ENCODE measurements at regions not wholly inside any gene's neighbourhood (a gene's known extent, or its start where the extent isn't known, plus 50 kb on each side); places are given as distances from the start of the nearest gene placed in this dataset.

DNA sequence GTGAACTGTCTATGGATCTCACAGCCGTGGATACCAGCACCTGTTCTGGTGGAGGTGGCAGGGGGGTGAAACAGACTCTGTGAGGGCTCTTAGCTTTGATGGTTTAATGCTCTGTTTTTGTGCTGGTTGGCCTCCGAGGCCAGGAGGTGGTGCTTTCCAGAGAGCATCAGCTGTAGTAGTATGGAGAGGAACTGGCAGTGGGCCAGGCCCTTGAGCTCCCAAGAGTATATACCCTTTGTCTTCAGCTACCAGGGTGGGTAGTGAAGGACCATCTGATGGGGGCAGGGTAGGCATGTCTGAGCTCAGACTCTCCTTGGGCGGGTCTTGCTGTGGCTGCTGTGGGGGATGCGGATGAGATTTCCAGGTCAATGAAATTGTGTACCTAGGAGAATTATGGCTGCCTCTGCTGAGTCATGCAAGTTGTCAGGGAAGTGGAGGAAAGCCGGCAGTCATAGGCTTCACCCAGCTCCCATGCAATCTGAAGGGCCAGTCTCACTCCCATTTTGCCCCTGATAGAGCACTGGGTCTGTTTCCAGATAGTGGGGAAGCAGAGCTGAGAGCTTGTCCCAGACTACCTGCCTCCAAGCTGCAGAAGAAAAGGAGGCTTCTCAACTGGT, 102.7 kb upstream of the AHI1 start (continued):
- TF ChIP-seq, protein P1, sequence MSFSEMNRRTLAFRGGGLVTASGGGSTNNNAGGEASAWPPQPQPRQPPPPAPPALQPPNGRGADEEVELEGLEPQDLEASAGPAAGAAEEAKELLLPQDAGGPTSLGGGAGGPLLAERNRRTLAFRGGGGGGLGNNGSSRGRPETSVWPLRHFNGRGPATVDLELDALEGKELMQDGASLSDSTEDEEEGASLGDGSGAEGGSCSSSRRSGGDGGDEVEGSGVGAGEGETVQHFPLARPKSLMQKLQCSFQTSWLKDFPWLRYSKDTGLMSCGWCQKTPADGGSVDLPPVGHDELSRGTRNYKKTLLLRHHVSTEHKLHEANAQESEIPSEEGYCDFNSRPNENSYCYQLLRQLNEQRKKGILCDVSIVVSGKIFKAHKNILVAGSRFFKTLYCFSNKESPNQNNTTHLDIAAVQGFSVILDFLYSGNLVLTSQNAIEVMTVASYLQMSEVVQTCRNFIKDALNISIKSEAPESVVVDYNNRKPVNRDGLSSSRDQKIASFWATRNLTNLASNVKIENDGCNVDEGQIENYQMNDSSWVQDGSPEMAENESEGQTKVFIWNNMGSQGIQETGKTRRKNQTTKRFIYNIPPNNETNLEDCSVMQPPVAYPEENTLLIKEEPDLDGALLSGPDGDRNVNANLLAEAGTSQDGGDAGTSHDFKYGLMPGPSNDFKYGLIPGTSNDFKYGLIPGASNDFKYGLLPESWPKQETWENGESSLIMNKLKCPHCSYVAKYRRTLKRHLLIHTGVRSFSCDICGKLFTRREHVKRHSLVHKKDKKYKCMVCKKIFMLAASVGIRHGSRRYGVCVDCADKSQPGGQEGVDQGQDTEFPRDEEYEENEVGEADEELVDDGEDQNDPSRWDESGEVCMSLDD (CRISPR knock-in tag; IDR thresholded peaks at IDR 0.05; ENCODE audit: borderline replicate concordance), result no peak
- no peak for TF ChIP-seq ARID5B (CRISPR knock-in tag; IDR thresholded peaks at IDR 0.05)
- TF ChIP-seq RFX5 (IDR thresholded peaks at IDR 0.05; ENCODE audit: low read depth, low read length), result no peak
- no peak for TF ChIP-seq NCOA5 (CRISPR knock-in tag; IDR thresholded peaks at IDR 0.05)

DNA sequence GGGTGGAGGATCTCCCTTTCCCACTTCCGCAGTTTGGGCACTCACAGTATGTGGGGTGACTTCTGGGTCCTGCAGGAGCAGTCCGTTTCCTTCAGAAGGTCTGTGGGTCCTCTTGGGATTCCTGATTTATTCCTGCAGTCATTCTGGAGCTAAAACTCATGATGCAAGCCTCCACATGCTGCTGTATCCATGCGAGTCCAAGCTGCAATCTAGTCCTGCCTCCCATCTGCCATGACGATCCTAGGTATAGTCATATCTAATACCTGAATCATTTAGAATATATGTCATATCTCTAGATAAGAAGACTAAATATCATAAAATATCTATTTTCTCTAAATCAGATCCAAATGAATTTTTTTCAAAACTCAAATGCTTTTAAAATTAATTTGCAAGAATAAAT, 103.4 kb upstream of the AHI1 start:
- Histone ChIP-seq H3K4me2 (ENCODE audit: low read depth, low read length) (no peak overlapping the region), H3K9ac (ENCODE audit: insufficient read depth, low read depth, low read length) (no peak overlapping the region), H2AFZ (ENCODE audit: low read length) (no peak overlapping the region), H3K4me3 (replicated peaks in 1 of 3; ENCODE audit: insufficient read depth in 1 of 3, low read depth in 2 of 3, low read length in 3 of 3) (no peak overlapping the region), H3K9me3 (ENCODE audit: low read length) (no peaks in the 10 kb centered on the region), H3K36me3 (replicated peaks in 1 of 2; ENCODE audit: control insufficient read depth in 1 of 2, insufficient read depth in 2 of 2, low read length in 2 of 2) (no peaks in the 10 kb centered on the region), H3K79me2 (ENCODE audit: insufficient read depth, low read length) (no peaks in the 10 kb centered on the region), H3K4me1 (ENCODE audit: insufficient read depth, low read length) (no peaks in the 10 kb centered on the region), H3K27ac (ENCODE audit: extremely low read length, insufficient read depth, low read length) (no peak overlapping the region), H4K20me1 (ENCODE audit: insufficient read depth, low read length) (no peaks in the 10 kb centered on the region), H3K27me3 (ENCODE audit: control insufficient read depth in 1 of 2, insufficient read depth in 2 of 2, low read length in 2 of 2) (no peaks in the 10 kb centered on the region; a peak in 1 of 5 replicates)
- CTCF ChIA-PET (ENCODE audit: low intra/inter-chr PET ratio, low total read pairs), result no interaction called here
- WGBS (ENCODE audit: low lambda C conversion rate), result 0% methylated on average over 4 of the region's 4 CpGs
- no peak for DNase-seq (ENCODE audit: low spot score)
- intact Hi-C loops (cut with micrococcal nuclease; ENCODE audit: unreplicated experiment), result no loop called here
- no peak for FAIRE-seq
- no peak for ATAC-seq
- in situ Hi-C loops (cut with HindIII; ENCODE audit: extremely low pct_ligation_motif_present, low pct_unique_long_range_greater_than_20kb), result no loop called here
- POLR2A ChIA-PET, result no interaction called here
- no TSS peak for BruUV-seq (replicated peaks)
- TF ChIP-seq CERS6 (CRISPR knock-in tag; IDR thresholded peaks at IDR 0.05) (no peak), ZC3H4 (CRISPR knock-in tag; IDR thresholded peaks at IDR 0.05; ENCODE audit: borderline replicate concordance) (no peak), HIVEP1 (CRISPR knock-in tag; IDR thresholded peaks at IDR 0.05) (no peak), ZNF44 (CRISPR knock-in tag; IDR thresholded peaks at IDR 0.05) (no peak), PTBP1 (IDR thresholded peaks at IDR 0.05; ENCODE audit: low read depth, low read length, poor library complexity, severe bottlenecking) (no peak), ZBTB21 (CRISPR knock-in tag; IDR thresholded peaks at IDR 0.05) (no peak), PHF8 (CRISPR knock-in tag; IDR thresholded peaks at IDR 0.05) (no peak), MATR3 (CRISPR knock-in tag; IDR thresholded peaks at IDR 0.05) (no peak), FOXM1 (CRISPR knock-in tag; IDR thresholded peaks at IDR 0.05) (no peak), NFE2L2 (IDR thresholded peaks at IDR 0.05; ENCODE audit: low read length) (no peak), TFAP4 (IDR thresholded peaks at IDR 0.05; ENCODE audit: borderline replicate concordance, low read depth) (no peak), THAP7 (CRISPR knock-in tag; IDR thresholded peaks at IDR 0.05) (no peak)

Measured in HepG2 (cell line).